Adrenal gland (tissue), 9 donors: ENCODE measurements at regions not wholly inside any gene's neighbourhood (a gene's known extent, or its start where the extent isn't known, plus 50 kb on each side); places are given as distances from the start of the nearest gene placed in this dataset.

Source experiments
- DNase-seq, 7 donors: peaks; one replicate each; pipeline ENCODE4 v3.0.0-alpha.2; 2019 to 2020
- H3K27ac ChIP-seq, 5 donors: fragments of 200-600 bp; sonication (generic) in 4 of 5; 1 replicate in 3 of 5; 2 replicates in 2 of 5; pipeline versions ENCODE4 v1.5.1 to v1.8.0; 2016 to 2020; ENCODE audit warnings: mild to moderate bottlenecking in 1 of 5
- H3K27me3 ChIP-seq: fragments of 200-600 bp; 2 replicates; pipeline ENCODE4 v1.8.0; 2021
- H3K36me3 ChIP-seq, 2 donors: fragments of 200-600 bp; replicated peaks in 1 of 2; 1 replicate in 1 of 2; 2 replicates in 1 of 2; pipeline versions ENCODE4 v1.5.1 to v1.8.0; 2018 to 2022
- H3K4me1 ChIP-seq, 2 donors: fragments of 200-600 bp; replicated peaks in 1 of 2; 1 replicate in 1 of 2; 2 replicates in 1 of 2; pipeline versions ENCODE4 v1.5.1 to v1.8.0; 2018 to 2021
- H3K4me3 ChIP-seq, 4 donors: fragments of 200-600 bp; sonication (generic) in 3 of 4; one replicate each; pipeline ENCODE4 v1.5.1; 2016 to 2018
- H3K9me3 ChIP-seq, 3 donors: fragments of 200-600 bp; sonication (generic) in 1 of 3; replicated peaks in 1 of 3; 1 replicate in 2 of 3; 2 replicates in 1 of 3; pipeline versions ENCODE4 v1.5.1 to v1.8.0; 2016 to 2021
- CTCF ChIP-seq, 6 experiments: fragments of 450-650 bp in 4 of 6; fragments of 200-600 bp in 2 of 6; sonication (generic) in 1 of 6; IDR thresholded peaks; 1 replicate in 5 of 6; 2 replicates in 1 of 6; pipeline versions ENCODE4 v1.5.1 to v1.8.0; 2016 to 2021; ENCODE audit warnings: antibody characterized with exemption in 6 of 6, mild to moderate bottlenecking in 2 of 6, moderate library complexity in 1 of 6
- POLR2A ChIP-seq, 2 donors: fragments of 450-650 bp; IDR thresholded peaks; one replicate each; pipeline ENCODE4 v1.6.1; 2017; ENCODE audit warnings: antibody characterized with exemption in 2 of 2, mild to moderate bottlenecking in 2 of 2, moderate library complexity in 1 of 2
- WGBS, 4 donors: extraction: QIAGEN DNeasy Blood & Tissue Kit in 2 of 4; methylation state at CpG; one replicate each; pipeline versions ENCODE4 v1.1.5 to v1.1.7; 2013 to 2017; 5-methylcytosine and 5-hydroxymethylcytosine counted together
- intact Hi-C, 2 donors: fragments of 100-400 bp; cut with DNase I; formaldehyde crosslinking; loops; one replicate each; pipeline versions ENCODE4 v1.14.1 to v1.15.0; 2022 to 2023
- donor health status: healthy with polysubstance abuse.
- donor health status: Bipolar disorder and iron deficiency.
- donor health status: DM: yes; HTN: yes; CAD: no.
- donor health status: DM: no; HTN: no; CAD: no.
- donor health status: DM: no; HTN: no; CAD: no.

GRCh38 chr5:39662945-39663344, 238.2 kb upstream of the DAB2 start:
- no peaks in the 10 kb centered on the region for H3K4me1 ChIP-seq
- DNase-seq = no peak
- no peaks in the 10 kb centered on the region for H3K36me3 ChIP-seq
- H3K27ac ChIP-seq = no peak overlapping the region
- WGBS, 4 donors = 54 to 77% (median 72%) methylated on average over 3 of the region's 3 CpGs
- no peaks in the 10 kb centered on the region for H3K27me3 ChIP-seq
- H3K4me3 ChIP-seq = no peak overlapping the region
- TF ChIP-seq POLR2A (IDR thresholded peaks at IDR 0.05) = no peak
- no peak for TF ChIP-seq CTCF (IDR thresholded peaks at IDR 0.05)
- intact Hi-C loops = no loop called here
- no peaks in the 10 kb centered on the region for H3K9me3 ChIP-seq

- TF ChIP-seq POLR2A (IDR thresholded peaks at IDR 0.05) (no peak), CTCF (IDR thresholded peaks at IDR 0.05) (no peak)
- H3K9me3 ChIP-seq = no peaks in the 10 kb centered on the region
Measured at GRCh38 chr5:39661026-39661779, 236.4 kb upstream of the DAB2 start.

GRCh38 chr5:39660020-39660419, 235.2 kb upstream of the DAB2 start:
- no peaks in the 10 kb centered on the region for H3K27me3 ChIP-seq
- H3K4me1 ChIP-seq = no peaks in the 10 kb centered on the region
- no peaks in the 10 kb centered on the region for H3K9me3 ChIP-seq
- DNase-seq = no peak
- TF ChIP-seq POLR2A (IDR thresholded peaks at IDR 0.05) (no peak), CTCF (IDR thresholded peaks at IDR 0.05) (no peak)
- 61 to 81% (median 67%) methylated on average over 1 of the region's 1 CpG for WGBS, 4 donors
- no peak overlapping the region for H3K4me3 ChIP-seq
- intact Hi-C loops = no loop called here
- H3K27ac ChIP-seq = no peak overlapping the region
- no peaks in the 10 kb centered on the region for H3K36me3 ChIP-seq

More at GRCh38 chr5:39661026-39661779, 236.4 kb upstream of the DAB2 start:
- no peak overlapping the region for H3K4me3 ChIP-seq
- no peak for DNase-seq
- no peak overlapping the region for H3K27ac ChIP-seq
- intact Hi-C loops = no loop called here
- no peaks in the 10 kb centered on the region for H3K4me1 ChIP-seq
- no peaks in the 10 kb centered on the region for H3K36me3 ChIP-seq
- H3K27me3 ChIP-seq = no peaks in the 10 kb centered on the region

GRCh38 chr5:39658866-39659265, 234.1 kb upstream of the DAB2 start:
- Histone ChIP-seq H3K27me3 (no peaks in the 10 kb centered on the region), H3K4me3 (no peak overlapping the region), H3K9me3 (no peaks in the 10 kb centered on the region), H3K4me1 (no peaks in the 10 kb centered on the region), H3K36me3 (no peaks in the 10 kb centered on the region), H3K27ac (no peak overlapping the region)
- no peak for DNase-seq
- intact Hi-C loops = no loop called here
- WGBS, 4 donors = 81 to 86% (median 84%) methylated on average over 4 of the region's 4 CpGs
- no peak for TF ChIP-seq CTCF (IDR thresholded peaks at IDR 0.05)
- no peak for TF ChIP-seq POLR2A (IDR thresholded peaks at IDR 0.05)
